ENCODE measurements at regions not wholly inside any gene's neighbourhood (a gene's known extent, or its start where the extent isn't known, plus 50 kb on each side); places are given as distances from the start of the nearest gene placed in this dataset.

- Histone ChIP-seq H3K27ac (ENCODE audit: insufficient read depth, low read length, poor library complexity, severe bottlenecking) (no peak overlapping the region), H3K9me3 (ENCODE audit: control insufficient read depth, low read length) (no peaks in the 10 kb centered on the region), H3K4me1 (ENCODE audit: control insufficient read depth, insufficient read depth, low read length, poor library complexity, severe bottlenecking) (no peaks in the 10 kb centered on the region), H3K4me3 (ENCODE audit: insufficient read depth, low read depth, low read length, poor library complexity, severe bottlenecking) (no peak overlapping the region), H3K36me3 (ENCODE audit: control insufficient read depth, insufficient read depth, low read length) (no peaks in the 10 kb centered on the region), H3K27me3 (replicated peaks; ENCODE audit: control insufficient read depth, insufficient read depth, low read length, poor library complexity, severe bottlenecking) (no peaks in the 10 kb centered on the region)
- DNase-seq = no peak
These were observed 423.3 kb downstream of the GLRX3 start for GRCh38 chr10:130559547-130559880.

GRCh38 chr10:130560116-130560515 is 423.9 kb downstream of the GLRX3 start:
- H3K4me1 ChIP-seq (ENCODE audit: control insufficient read depth, insufficient read depth, low read length, poor library complexity, severe bottlenecking) = no peaks in the 10 kb centered on the region
- no peak for DNase-seq
- H3K36me3 ChIP-seq (ENCODE audit: control insufficient read depth, insufficient read depth, low read length) = no peaks in the 10 kb centered on the region
- no peaks in the 10 kb centered on the region for H3K27me3 ChIP-seq (replicated peaks; ENCODE audit: control insufficient read depth, insufficient read depth, low read length, poor library complexity, severe bottlenecking)
- no peak overlapping the region for H3K27ac ChIP-seq (ENCODE audit: insufficient read depth, low read length, poor library complexity, severe bottlenecking)
- no peaks in the 10 kb centered on the region for H3K9me3 ChIP-seq (ENCODE audit: control insufficient read depth, low read length)
- H3K4me3 ChIP-seq (ENCODE audit: insufficient read depth, low read depth, low read length, poor library complexity, severe bottlenecking) = no peak overlapping the region

- H3K27me3 ChIP-seq (replicated peaks; ENCODE audit: control insufficient read depth, insufficient read depth, low read length, poor library complexity, severe bottlenecking) = no peaks in the 10 kb centered on the region
- H3K36me3 ChIP-seq (ENCODE audit: control insufficient read depth, insufficient read depth, low read length) = no peaks in the 10 kb centered on the region
- H3K4me3 ChIP-seq (ENCODE audit: insufficient read depth, low read depth, low read length, poor library complexity, severe bottlenecking) = no peak overlapping the region
- H3K27ac ChIP-seq (ENCODE audit: insufficient read depth, low read length, poor library complexity, severe bottlenecking) = no peak overlapping the region
- no peaks in the 10 kb centered on the region for H3K4me1 ChIP-seq (ENCODE audit: control insufficient read depth, insufficient read depth, low read length, poor library complexity, severe bottlenecking)
- no peak for DNase-seq
- no peaks in the 10 kb centered on the region for H3K9me3 ChIP-seq (ENCODE audit: control insufficient read depth, low read length)
These were observed 424.4 kb downstream of the GLRX3 start for GRCh38 chr10:130560573-130560972.

GRCh38 chr10:130561681-130562080 is 425.5 kb downstream of the GLRX3 start:
- Histone ChIP-seq H3K27me3 (replicated peaks; ENCODE audit: control insufficient read depth, insufficient read depth, low read length, poor library complexity, severe bottlenecking) (no peaks in the 10 kb centered on the region), H3K9me3 (ENCODE audit: control insufficient read depth, low read length) (no peaks in the 10 kb centered on the region), H3K4me1 (ENCODE audit: control insufficient read depth, insufficient read depth, low read length, poor library complexity, severe bottlenecking) (no peaks in the 10 kb centered on the region), H3K4me3 (ENCODE audit: insufficient read depth, low read depth, low read length, poor library complexity, severe bottlenecking) (no peak overlapping the region), H3K36me3 (ENCODE audit: control insufficient read depth, insufficient read depth, low read length) (no peaks in the 10 kb centered on the region), H3K27ac (ENCODE audit: insufficient read depth, low read length, poor library complexity, severe bottlenecking) (no peak overlapping the region)
- DNase-seq = no peak

- H3K9me3 ChIP-seq (ENCODE audit: control insufficient read depth, low read length) = no peaks in the 10 kb centered on the region
- no peaks in the 10 kb centered on the region for H3K36me3 ChIP-seq (ENCODE audit: control insufficient read depth, insufficient read depth, low read length)
- no peak overlapping the region for H3K4me3 ChIP-seq (ENCODE audit: insufficient read depth, low read depth, low read length, poor library complexity, severe bottlenecking)
- no peaks in the 10 kb centered on the region for H3K27me3 ChIP-seq (replicated peaks; ENCODE audit: control insufficient read depth, insufficient read depth, low read length, poor library complexity, severe bottlenecking)
- H3K4me1 ChIP-seq (ENCODE audit: control insufficient read depth, insufficient read depth, low read length, poor library complexity, severe bottlenecking) = no peaks in the 10 kb centered on the region
- DNase-seq = no peak
- H3K27ac ChIP-seq (ENCODE audit: insufficient read depth, low read length, poor library complexity, severe bottlenecking) = no peak overlapping the region
These were observed 430.8 kb downstream of the GLRX3 start for GRCh38 chr10:130567011-130567410.

- no peaks in the 10 kb centered on the region for H3K36me3 ChIP-seq (ENCODE audit: control insufficient read depth, insufficient read depth, low read length)
- no peaks in the 10 kb centered on the region for H3K4me1 ChIP-seq (ENCODE audit: control insufficient read depth, insufficient read depth, low read length, poor library complexity, severe bottlenecking)
- DNase-seq = no peak
- no peaks in the 10 kb centered on the region for H3K27me3 ChIP-seq (replicated peaks; ENCODE audit: control insufficient read depth, insufficient read depth, low read length, poor library complexity, severe bottlenecking)
- H3K9me3 ChIP-seq (ENCODE audit: control insufficient read depth, low read length) = no peaks in the 10 kb centered on the region
- no peak overlapping the region for H3K27ac ChIP-seq (ENCODE audit: insufficient read depth, low read length, poor library complexity, severe bottlenecking)
- no peak overlapping the region for H3K4me3 ChIP-seq (ENCODE audit: insufficient read depth, low read depth, low read length, poor library complexity, severe bottlenecking)
These were observed 431.2 kb downstream of the GLRX3 start for GRCh38 chr10:130567436-130567835.

GRCh38 chr10:130568246-130568645 is 432.1 kb downstream of the GLRX3 start:
- no peak for DNase-seq
- H3K27me3 ChIP-seq (replicated peaks; ENCODE audit: control insufficient read depth, insufficient read depth, low read length, poor library complexity, severe bottlenecking) = no peaks in the 10 kb centered on the region
- H3K4me1 ChIP-seq (ENCODE audit: control insufficient read depth, insufficient read depth, low read length, poor library complexity, severe bottlenecking) = no peaks in the 10 kb centered on the region
- no peak overlapping the region for H3K4me3 ChIP-seq (ENCODE audit: insufficient read depth, low read depth, low read length, poor library complexity, severe bottlenecking)
- H3K27ac ChIP-seq (ENCODE audit: insufficient read depth, low read length, poor library complexity, severe bottlenecking) = no peak overlapping the region
- H3K36me3 ChIP-seq (ENCODE audit: control insufficient read depth, insufficient read depth, low read length) = no peaks in the 10 kb centered on the region
- no peaks in the 10 kb centered on the region for H3K9me3 ChIP-seq (ENCODE audit: control insufficient read depth, low read length)

GRCh38 chr10:130570074-130570473 is 433.9 kb downstream of the GLRX3 start:
- no peak for DNase-seq
- Histone ChIP-seq H3K4me1 (ENCODE audit: control insufficient read depth, insufficient read depth, low read length, poor library complexity, severe bottlenecking) (no peaks in the 10 kb centered on the region), H3K27ac (ENCODE audit: insufficient read depth, low read length, poor library complexity, severe bottlenecking) (no peak overlapping the region), H3K27me3 (replicated peaks; ENCODE audit: control insufficient read depth, insufficient read depth, low read length, poor library complexity, severe bottlenecking) (no peaks in the 10 kb centered on the region), H3K4me3 (ENCODE audit: insufficient read depth, low read depth, low read length, poor library complexity, severe bottlenecking) (no peak overlapping the region), H3K36me3 (ENCODE audit: control insufficient read depth, insufficient read depth, low read length) (no peaks in the 10 kb centered on the region), H3K9me3 (ENCODE audit: control insufficient read depth, low read length) (no peaks in the 10 kb centered on the region)

- Histone ChIP-seq H3K9me3 (ENCODE audit: control insufficient read depth, low read length) (no peaks in the 10 kb centered on the region), H3K27me3 (replicated peaks; ENCODE audit: control insufficient read depth, insufficient read depth, low read length, poor library complexity, severe bottlenecking) (no peaks in the 10 kb centered on the region), H3K36me3 (ENCODE audit: control insufficient read depth, insufficient read depth, low read length) (no peaks in the 10 kb centered on the region), H3K4me3 (ENCODE audit: insufficient read depth, low read depth, low read length, poor library complexity, severe bottlenecking) (no peak overlapping the region), H3K4me1 (ENCODE audit: control insufficient read depth, insufficient read depth, low read length, poor library complexity, severe bottlenecking) (no peaks in the 10 kb centered on the region), H3K27ac (ENCODE audit: insufficient read depth, low read length, poor library complexity, severe bottlenecking) (no peak overlapping the region)
- no peak for DNase-seq
These were observed 435.5 kb downstream of the GLRX3 start for GRCh38 chr10:130571674-130572073.

- no peaks in the 10 kb centered on the region for H3K36me3 ChIP-seq (ENCODE audit: control insufficient read depth, insufficient read depth, low read length)
- H3K27ac ChIP-seq (ENCODE audit: insufficient read depth, low read length, poor library complexity, severe bottlenecking) = no peak overlapping the region
- H3K4me3 ChIP-seq (ENCODE audit: insufficient read depth, low read depth, low read length, poor library complexity, severe bottlenecking) = no peak overlapping the region
- DNase-seq = no peak
- H3K27me3 ChIP-seq (replicated peaks; ENCODE audit: control insufficient read depth, insufficient read depth, low read length, poor library complexity, severe bottlenecking) = no peaks in the 10 kb centered on the region
- H3K4me1 ChIP-seq (ENCODE audit: control insufficient read depth, insufficient read depth, low read length, poor library complexity, severe bottlenecking) = no peaks in the 10 kb centered on the region
- no peaks in the 10 kb centered on the region for H3K9me3 ChIP-seq (ENCODE audit: control insufficient read depth, low read length)
These were observed 437.3 kb downstream of the GLRX3 start for GRCh38 chr10:130573446-130573845.

- Histone ChIP-seq H3K27me3 (replicated peaks; ENCODE audit: control insufficient read depth, insufficient read depth, low read length, poor library complexity, severe bottlenecking) (no peaks in the 10 kb centered on the region), H3K36me3 (ENCODE audit: control insufficient read depth, insufficient read depth, low read length) (no peaks in the 10 kb centered on the region), H3K9me3 (ENCODE audit: control insufficient read depth, low read length) (no peaks in the 10 kb centered on the region), H3K4me1 (ENCODE audit: control insufficient read depth, insufficient read depth, low read length, poor library complexity, severe bottlenecking) (no peaks in the 10 kb centered on the region), H3K4me3 (ENCODE audit: insufficient read depth, low read depth, low read length, poor library complexity, severe bottlenecking) (no peak overlapping the region), H3K27ac (ENCODE audit: insufficient read depth, low read length, poor library complexity, severe bottlenecking) (no peak overlapping the region)
- no peak for DNase-seq
These were observed 439.6 kb downstream of the GLRX3 start for GRCh38 chr10:130575756-130576285.

Measured in effector memory CD4-positive, alpha-beta T cell (primary cell).